Breast epithelium (tissue), 4 donors: ENCODE measurements at regions not wholly inside any gene's neighbourhood (a gene's known extent, or its start where the extent isn't known, plus 50 kb on each side); places are given as distances from the start of the nearest gene placed in this dataset.
"Not testable (repeated sequence)": the region's sequence is repeated elsewhere in the genome, so short reads cannot be mapped to it uniquely, and the experiment has no call there.

Experiments
- DNase-seq, 2 donors: peaks; one replicate each; pipeline ENCODE4 v3.0.0-alpha.2; 2019; ENCODE audit warnings: low spot score in 2 of 2
- H3K27ac ChIP-seq, 2 donors: fragments of 200-600 bp; sonication (generic) in 1 of 2; one replicate each; pipeline ENCODE4 v1.5.1; 2016 to 2019; ENCODE audit warnings: mild to moderate bottlenecking in 1 of 2
- H3K27me3 ChIP-seq, 2 donors: fragments of 200-600 bp; sonication (generic) in 1 of 2; one replicate each; pipeline versions ENCODE4 v1.5.1 to v1.6.0; 2017 to 2019; ENCODE audit warnings: control low read depth in 1 of 2, mild to moderate bottlenecking in 1 of 2
- H3K36me3 ChIP-seq: fragments of 200-600 bp; one replicate; pipeline ENCODE4 v1.5.1; 2019
- H3K4me1 ChIP-seq, 2 donors: fragments of 200-600 bp; sonication (generic); one replicate each; pipeline ENCODE4 v1.5.1; 2016 to 2019; ENCODE audit warnings: control low read depth in 1 of 2
- H3K4me3 ChIP-seq, 3 donors: fragments of 200-600 bp; sonication (generic); 1 replicate in 2 of 3; 2 replicates in 1 of 3; pipeline ENCODE4 v1.5.1; 2016 to 2019; ENCODE audit warnings: mild to moderate bottlenecking in 3 of 3, moderate library complexity in 2 of 3
- H3K9me3 ChIP-seq, 2 donors: fragments of 200-600 bp; sonication (generic) in 1 of 2; one replicate each; pipeline ENCODE4 v1.5.1; 2016 to 2019; ENCODE audit warnings: control low read depth in 1 of 2
- CTCF ChIP-seq, 3 donors: fragments of 450-650 bp; IDR thresholded peaks; one replicate each; pipeline ENCODE4 v1.5.1; 2016 to 2017; ENCODE audit warnings: antibody characterized with exemption in 3 of 3, mild to moderate bottlenecking in 3 of 3, moderate library complexity in 3 of 3
- POLR2A ChIP-seq: fragments of 450-650 bp; IDR thresholded peaks from one replicate; pipeline ENCODE4 v1.6.1; 2016; ENCODE audit warnings: antibody characterized with exemption, mild to moderate bottlenecking, moderate library complexity
- POLR2AphosphoS5 ChIP-seq, 3 donors: sonication (generic); formaldehyde crosslinking; IDR thresholded peaks; one replicate each; pipeline ENCODE4 v1.6.1; 2017; ENCODE audit warnings: antibody characterized with exemption in 3 of 3
- intact Hi-C: fragments of 100-400 bp; cut with DNase I; formaldehyde crosslinking; loops from one replicate; pipeline ENCODE4 v1.15.1; 2023; ENCODE audit warnings: low total_unique reads

GRCh38 chr3:10693457-10693856, 122.6 kb upstream of the SLC6A11 start:
- TF ChIP-seq POLR2A (no peak), POLR2AphosphoS5 (IDR thresholded peaks at IDR 0.05) (no peak), CTCF (IDR thresholded peaks at IDR 0.05) (no peak)
- H3K4me3 ChIP-seq = no peak overlapping the region
- intact Hi-C loops = loop anchor here (10.0 kb wide), 2 partner anchors 1529 to 1631 kb away; no protein-coding TSS in a partner anchor
- no peak for DNase-seq
- no peaks in the 10 kb centered on the region for H3K4me1 ChIP-seq
- H3K27me3 ChIP-seq = no peaks in the 10 kb centered on the region
- H3K27ac ChIP-seq = no peak overlapping the region
- no peaks in the 10 kb centered on the region for H3K36me3 ChIP-seq
- no peaks in the 10 kb centered on the region for H3K9me3 ChIP-seq

DNA sequence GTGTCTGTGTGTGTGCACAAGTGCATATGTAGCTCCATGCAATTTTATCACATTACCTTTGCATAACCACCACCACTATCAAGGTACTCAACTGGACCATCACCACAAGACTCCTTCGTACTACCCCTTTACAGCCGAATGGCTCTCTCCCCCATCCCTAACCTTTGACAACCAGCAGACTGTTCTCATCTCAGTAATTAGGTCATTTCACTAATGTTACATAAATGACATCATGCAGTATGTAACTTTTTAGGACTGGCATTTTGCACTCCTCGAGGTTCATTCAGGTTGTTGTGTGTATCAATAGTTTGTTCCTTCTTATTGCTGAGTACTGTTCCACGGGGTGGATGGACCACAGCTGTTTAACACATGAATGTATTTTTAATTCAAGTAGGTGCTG, 121.8 kb upstream of the SLC6A11 start:
- no peak overlapping the region for H3K4me3 ChIP-seq
- no peak for DNase-seq
- H3K4me1 ChIP-seq = no peaks in the 10 kb centered on the region
- H3K36me3 ChIP-seq = no peaks in the 10 kb centered on the region
- H3K27ac ChIP-seq = no peak overlapping the region
- intact Hi-C loops = loop anchor here (10.0 kb wide), 2 partner anchors 1529 to 1631 kb away; no protein-coding TSS in a partner anchor
- no peaks in the 10 kb centered on the region for H3K9me3 ChIP-seq
- no peak for TF ChIP-seq POLR2AphosphoS5 (IDR thresholded peaks at IDR 0.05)
- no peak for TF ChIP-seq POLR2A
- TF ChIP-seq CTCF (IDR thresholded peaks at IDR 0.05) = no peak
- no peaks in the 10 kb centered on the region for H3K27me3 ChIP-seq

- not testable (repeated sequence) for H3K4me1 ChIP-seq
Observed at GRCh38 chr3:10695186-10695585, 120.8 kb upstream of the SLC6A11 start.

GRCh38 chr3:10695595-10696285, 120.3 kb upstream of the SLC6A11 start:
- no peaks in the 10 kb centered on the region for H3K36me3 ChIP-seq

More at GRCh38 chr3:10695186-10695585, 120.8 kb upstream of the SLC6A11 start:
- intact Hi-C loops = loop anchor here (10.0 kb wide), 2 partner anchors 1530 to 1630 kb away; no protein-coding TSS in a partner anchor
- not testable (repeated sequence) for H3K9me3 ChIP-seq, H3K36me3 ChIP-seq, DNase-seq, H3K4me3 ChIP-seq, H3K27me3 ChIP-seq, H3K27ac ChIP-seq

GRCh38 chr3:10697918-10698317, 118.1 kb upstream of the SLC6A11 start:
- DNase-seq = no peak
- Histone ChIP-seq H3K36me3 (no peaks in the 10 kb centered on the region), H3K4me3 (no peak overlapping the region), H3K27ac (no peak overlapping the region), H3K27me3 (peaks cover 0 to 17% of the 10 kb centered on the region in 2 donors), H3K4me1 (no peaks in the 10 kb centered on the region), H3K9me3 (no peaks in the 10 kb centered on the region)
- intact Hi-C loops = loop anchor here (10.0 kb wide), 2 partner anchors 1533 to 1627 kb away; no protein-coding TSS in a partner anchor
- TF ChIP-seq CTCF (IDR thresholded peaks at IDR 0.05) (no peak), POLR2AphosphoS5 (IDR thresholded peaks at IDR 0.05) (no peak), POLR2A (no peak)

More at GRCh38 chr3:10695595-10696285, 120.3 kb upstream of the SLC6A11 start:
- H3K4me1 ChIP-seq = no peaks in the 10 kb centered on the region
- no peak overlapping the region for H3K4me3 ChIP-seq
- no peaks in the 10 kb centered on the region for H3K9me3 ChIP-seq
- H3K27ac ChIP-seq = no peak overlapping the region
- intact Hi-C loops = loop anchor here (10.0 kb wide), 2 partner anchors 1531 to 1629 kb away; no protein-coding TSS in a partner anchor
- TF ChIP-seq CTCF (IDR thresholded peaks at IDR 0.05) = no peak
- TF ChIP-seq POLR2AphosphoS5 (IDR thresholded peaks at IDR 0.05) = no peak
- TF ChIP-seq POLR2A = no peak
- no peak for DNase-seq
- no peaks in the 10 kb centered on the region for H3K27me3 ChIP-seq
